Stimulated activated CD8-positive, alpha-beta memory T cell treated with anti-CD3 and anti-CD28 coated beads, Interleukin-15, amount 100 ng/mL, for 1 hour (primary cell): ENCODE measurements at regions not wholly inside any gene's neighbourhood (a gene's known extent, or its start where the extent isn't known, plus 50 kb on each side); places are given as distances from the start of the nearest gene placed in this dataset.

Experiments
- DNase-seq: peaks from one replicate; pipeline ENCODE4 v3.0.0-alpha.2; 2020; ENCODE audit warnings: low read depth

- DNase-seq: no peak
Observed at GRCh38 chr20:60274717-60275116, 316.5 kb downstream of the CDH26 start.

DNA sequence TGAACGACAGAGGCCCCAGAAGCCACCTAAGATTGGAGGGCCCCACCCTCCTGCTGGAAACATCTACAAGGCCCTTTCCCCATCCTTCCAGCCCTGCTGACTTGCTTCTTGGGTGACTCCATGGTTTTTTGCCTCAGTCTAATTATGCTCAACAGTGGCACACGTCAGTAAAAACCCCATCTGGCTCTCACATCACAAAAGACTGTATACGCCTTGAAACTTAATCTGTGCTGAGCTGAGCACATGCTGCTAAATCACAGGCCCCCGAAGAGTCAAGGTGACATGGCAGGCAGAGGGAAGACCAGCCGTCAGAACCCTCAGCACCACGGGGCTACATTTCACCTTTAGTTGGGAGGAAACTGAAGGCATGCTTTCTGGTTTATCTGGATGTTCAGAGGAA lies 323.1 kb downstream of the CDH26 start:
- no peak for DNase-seq

GRCh38 chr20:60283281-60283680 lies 325.1 kb downstream of the CDH26 start:
- no peak for DNase-seq

- no peak for DNase-seq
Observed at GRCh38 chr20:60286764-60287163, 328.5 kb downstream of the CDH26 start.

DNA sequence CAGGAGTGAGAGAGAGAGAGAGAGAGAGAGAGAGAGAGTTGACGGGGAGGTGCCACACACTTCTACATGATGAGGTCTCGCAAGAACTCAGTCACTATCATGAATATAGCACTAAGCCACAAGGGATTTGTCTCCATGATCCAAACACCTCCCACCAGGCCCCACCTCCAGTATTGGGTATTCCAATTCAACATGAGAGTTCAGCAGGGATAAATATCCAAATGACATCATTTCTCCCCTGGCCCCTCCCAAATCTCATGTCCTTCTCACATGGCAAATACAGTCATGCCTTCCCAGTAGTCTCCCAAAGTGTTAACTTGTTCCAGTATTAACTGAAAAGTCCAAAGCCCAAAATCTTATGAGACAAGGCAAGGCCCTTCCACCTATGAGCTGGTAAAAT lies 330.7 kb downstream of the CDH26 start:
- no peak for DNase-seq

GRCh38 chr20:60292001-60292520 lies 333.8 kb downstream of the CDH26 start:
- DNase-seq: no peak

DNA sequence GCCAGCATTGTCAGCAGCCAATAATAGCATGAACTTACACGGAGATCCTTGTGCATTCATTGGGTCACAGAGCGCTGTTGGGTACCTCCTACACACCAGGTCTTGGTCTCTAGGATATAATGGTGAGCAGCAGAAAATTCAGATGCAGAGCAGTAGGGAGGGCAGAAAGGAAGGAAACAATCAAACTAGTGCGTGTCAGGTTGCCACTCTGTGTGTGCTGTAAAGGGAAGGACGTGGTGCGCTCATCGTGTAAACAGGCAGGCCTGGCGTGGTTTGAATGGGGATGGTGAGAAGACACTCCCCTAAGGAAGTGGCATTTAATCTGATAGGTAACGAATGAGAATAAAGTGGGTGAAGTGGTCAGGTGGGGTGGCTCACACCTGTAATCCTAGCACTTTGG lies 336.4 kb downstream of the CDH26 start:
- DNase-seq: no peak

DNA sequence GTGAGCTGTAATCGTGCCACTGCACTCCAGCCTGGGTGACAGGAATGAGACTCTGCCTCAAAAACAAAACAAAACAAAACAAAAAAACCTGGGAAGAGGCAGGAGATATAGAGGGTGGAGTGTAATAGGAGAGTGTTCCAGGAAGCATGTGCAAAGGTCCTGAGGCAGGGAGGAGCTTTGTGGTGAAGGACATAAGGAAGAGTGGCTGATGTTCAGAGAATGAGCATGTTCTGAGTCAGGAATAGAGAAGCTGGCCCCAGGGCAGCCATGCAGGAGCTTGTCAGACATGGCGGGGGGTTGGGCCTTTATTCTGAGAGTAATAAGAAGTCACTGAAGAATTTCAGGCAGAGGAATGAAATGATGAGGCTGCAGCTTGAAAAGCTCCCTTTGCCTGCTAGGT lies 337.0 kb downstream of the CDH26 start:
- DNase-seq: no peak

DNA sequence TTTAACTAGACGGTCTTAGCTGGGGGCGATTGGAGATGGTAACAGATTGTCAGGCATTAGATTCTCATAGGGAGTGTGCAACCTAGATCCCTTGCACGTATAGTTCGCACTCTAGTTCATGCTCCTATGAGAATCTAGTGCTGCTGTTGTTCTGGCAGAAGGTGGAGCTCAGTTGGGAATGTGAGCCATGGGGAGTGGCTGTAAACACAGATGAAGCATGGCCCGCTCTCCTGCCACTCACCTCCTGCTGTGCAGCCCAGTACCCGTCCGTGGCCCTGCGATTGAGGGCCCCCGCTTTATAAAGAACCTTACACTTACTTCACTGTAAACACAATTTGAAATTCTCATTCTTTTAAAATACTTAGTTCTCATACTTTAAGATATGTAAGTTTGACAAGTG lies 339.4 kb downstream of the CDH26 start:
- DNase-seq: no peak

GRCh38 chr20:60298647-60299046 lies 340.4 kb downstream of the CDH26 start:
- DNase-seq: no peak

DNA sequence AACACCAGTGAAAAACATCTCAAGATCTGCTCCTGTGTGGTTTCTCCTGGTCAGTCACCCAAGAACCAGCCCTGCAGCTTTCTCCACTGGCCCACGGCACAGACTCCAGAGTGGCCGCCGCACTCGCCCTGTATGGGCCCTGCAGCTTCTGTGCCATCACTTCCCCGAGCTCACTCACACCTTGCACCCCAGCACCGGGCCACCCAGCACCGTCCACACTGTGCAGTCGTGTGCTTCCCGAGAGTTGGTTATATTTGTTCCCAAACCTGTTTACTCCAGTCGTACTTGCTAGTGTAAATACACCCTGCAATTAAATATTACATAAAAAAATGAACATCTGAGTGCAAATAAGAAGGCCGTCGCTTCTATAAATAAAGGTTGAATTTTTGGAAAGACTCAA lies 341.7 kb downstream of the CDH26 start:
- DNase-seq: no peak

- DNase-seq: no peak
Observed at GRCh38 chr20:60300374-60300773, 342.2 kb downstream of the CDH26 start.

DNA sequence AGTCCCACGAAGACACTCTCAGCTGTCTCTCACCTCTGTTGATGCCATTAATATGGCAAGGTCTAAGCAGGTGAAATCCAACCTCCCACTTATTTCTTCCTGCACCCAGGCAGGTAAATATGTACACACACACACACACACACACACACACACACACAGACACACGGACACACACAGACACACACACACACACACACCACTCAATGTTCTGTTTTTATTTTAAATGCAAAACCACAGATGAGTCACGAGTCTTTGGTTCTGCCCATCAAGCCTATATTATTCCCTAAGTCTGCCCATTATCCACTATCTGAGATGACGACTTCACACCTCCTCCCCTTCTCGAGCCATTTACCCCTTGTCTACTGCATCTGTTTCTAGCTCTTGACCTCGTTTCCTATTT lies 344.7 kb downstream of the CDH26 start:
- DNase-seq: no peak

DNA sequence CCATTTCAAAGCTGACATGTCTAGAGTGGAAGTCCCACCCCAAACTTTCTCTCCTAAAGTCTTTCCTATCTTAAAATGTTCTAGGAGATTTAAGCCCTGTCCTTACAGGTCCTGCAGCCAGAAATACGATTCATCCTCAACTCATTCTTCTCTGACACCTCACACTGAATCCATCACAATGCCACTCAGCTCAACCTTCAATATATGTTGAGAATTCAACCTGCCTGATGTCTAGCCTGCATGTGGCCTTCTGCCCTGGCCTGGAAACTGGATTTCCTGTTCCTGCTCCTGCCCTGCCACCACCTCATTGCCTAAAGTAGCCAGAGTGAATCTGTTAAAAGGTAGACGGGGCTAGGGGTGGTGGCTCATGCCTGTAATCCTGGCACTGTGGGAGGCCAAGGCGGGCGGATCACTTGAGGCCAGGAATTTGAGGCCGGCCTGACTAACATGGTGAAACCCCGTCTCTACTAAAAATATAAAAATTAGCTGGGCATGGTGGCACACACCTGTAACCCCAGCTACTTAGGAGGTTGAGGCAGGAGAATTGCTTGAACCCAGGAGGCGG lies 345.9 kb downstream of the CDH26 start:
- DNase-seq: no peak

GRCh38 chr20:60304931-60305330 lies 346.7 kb downstream of the CDH26 start:
- DNase-seq: no peak

DNA sequence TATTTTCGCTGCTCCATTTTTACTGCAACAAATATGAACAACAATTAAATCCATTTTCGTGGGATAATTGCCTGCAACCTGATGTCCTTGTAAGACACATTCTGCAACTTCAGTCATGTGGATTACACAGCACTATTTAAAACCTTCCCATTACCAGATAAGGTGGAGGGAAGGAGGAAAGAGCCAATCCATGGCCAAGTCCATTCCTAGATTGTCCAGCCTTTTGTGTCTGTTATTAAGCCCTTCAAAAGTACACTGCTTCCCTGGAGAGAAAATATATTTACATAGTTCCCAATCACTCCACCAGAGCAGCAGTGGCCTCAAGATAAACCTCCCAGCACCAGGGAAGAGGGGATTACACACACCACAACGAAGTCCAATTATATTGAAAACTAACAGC lies 347.9 kb downstream of the CDH26 start:
- DNase-seq: no peak

GRCh38 chr20:60306551-60306950 lies 348.3 kb downstream of the CDH26 start:
- no peak for DNase-seq

DNA sequence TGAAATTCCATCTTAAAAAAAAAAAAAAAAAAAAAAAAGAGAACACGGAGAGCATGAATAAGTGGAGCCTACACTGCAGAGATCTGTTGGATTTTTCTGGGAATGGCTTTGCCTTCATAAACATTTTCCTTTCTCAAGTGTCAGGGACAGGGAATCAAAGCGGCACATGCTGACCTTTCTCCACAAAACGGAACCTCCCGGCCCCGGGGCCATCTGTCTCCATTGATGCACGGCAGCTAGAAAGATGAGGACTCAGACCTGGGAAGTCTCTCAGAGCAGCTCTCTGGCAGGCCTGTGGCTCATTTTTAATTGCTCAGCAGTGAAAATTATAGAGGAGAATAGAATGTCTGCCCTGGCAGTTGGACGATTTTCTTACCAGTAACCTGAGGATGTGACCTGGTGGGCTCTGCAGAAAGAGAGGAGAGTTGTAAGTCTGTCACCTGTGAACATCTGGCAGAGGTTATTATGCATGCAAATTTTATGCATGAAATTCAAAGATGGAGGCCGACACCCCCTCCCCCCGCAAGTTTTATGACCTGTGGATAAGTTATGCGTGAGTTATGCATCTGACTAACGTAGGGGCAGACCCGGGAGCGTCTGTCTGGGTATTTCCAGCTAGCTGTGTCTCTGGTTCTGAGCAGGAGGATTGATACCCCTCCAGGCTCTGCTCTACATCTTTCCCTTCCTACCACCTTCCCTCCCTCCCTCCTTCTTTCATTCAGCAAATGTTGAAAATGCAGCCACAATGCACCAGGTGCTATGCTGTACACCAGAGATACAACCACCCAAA lies 352.5 kb downstream of the CDH26 start:
- DNase-seq: no peak

- DNase-seq: no peak
Observed at GRCh38 chr20:60313191-60313590, 355.0 kb downstream of the CDH26 start.

DNA sequence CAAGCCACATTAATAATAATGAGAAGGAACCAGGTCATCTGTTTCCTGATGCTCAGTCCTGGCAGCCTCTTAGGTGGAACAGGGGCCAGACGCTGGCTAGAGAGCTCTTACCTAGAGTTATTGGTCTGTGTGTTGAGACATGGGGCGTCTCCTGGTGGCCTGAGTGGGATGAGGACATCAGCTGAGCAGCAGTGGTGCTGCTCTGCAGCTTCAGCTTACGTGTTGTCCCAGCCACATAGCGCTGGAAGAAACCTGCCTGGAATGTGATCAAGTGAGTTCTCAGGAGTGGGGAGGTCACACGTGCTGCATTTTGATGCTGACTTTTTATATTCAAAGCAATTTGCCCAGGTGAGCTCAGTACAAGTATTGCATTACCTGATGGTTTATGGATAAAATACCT lies 355.4 kb downstream of the CDH26 start:
- DNase-seq: no peak

- no peak for DNase-seq
Observed at GRCh38 chr20:60314727-60315126, 356.5 kb downstream of the CDH26 start.

- DNase-seq: no peak
Observed at GRCh38 chr20:60316476-60317158, 358.4 kb downstream of the CDH26 start.

- no peak for DNase-seq
Observed at GRCh38 chr20:60317401-60317800, 359.2 kb downstream of the CDH26 start.
